ENCODE measurements at regions not wholly inside any gene's neighbourhood (a gene's known extent, or its start where the extent isn't known, plus 50 kb on each side); places are given as distances from the start of the nearest gene placed in this dataset.

GRCh38 chrX:93598076-93598475, 75.3 kb downstream of the NAP1L3 start:
- H3K4me2 ChIP-seq: no peak overlapping the region
- no peaks in the 10 kb centered on the region for H3K4me1 ChIP-seq
- ATAC-seq (no peak), DNase-seq (ENCODE audit: low read depth in 1 of 2, low spot score in 1 of 2) (no peak), FAIRE-seq (no peak)
- CTCF ChIA-PET: no interaction called here
- H3K27ac ChIP-seq: no peak overlapping the region
- TF ChIP-seq RAD21 (conservative IDR thresholded peaks at IDR 0.05 in 1 of 2, IDR thresholded peaks at IDR 0.05 in 1 of 2): no peak
- TF ChIP-seq ATOH8 (CRISPR knock-in tag; IDR thresholded peaks at IDR 0.05; ENCODE audit: low read depth): no peak
- no peaks in the 10 kb centered on the region for H3K9me3 ChIP-seq
- no peak overlapping the region for H3K4me3 ChIP-seq
- 0% methylated on average over 1 of the region's 1 CpG for WGBS (ENCODE audit: missing lambda C conversion rate)
- POLR2A ChIA-PET: no interaction called here

- DNase-seq (ENCODE audit: low read depth in 1 of 2, low spot score in 1 of 2) (no peak), ATAC-seq (no peak), FAIRE-seq (peak; percentile 77)
- 0% methylated on average over 2 of the region's 2 CpGs for WGBS (ENCODE audit: missing lambda C conversion rate)
- CTCF ChIA-PET: no interaction called here
- H3K9me3 ChIP-seq: no peaks in the 10 kb centered on the region
- H3K4me1 ChIP-seq: no peaks in the 10 kb centered on the region
- TF ChIP-seq ZFP36 (IDR thresholded peaks at IDR 0.05; ENCODE audit: borderline replicate concordance, partially characterized antibody): no peak
- no peak for TF ChIP-seq CHD4 (IDR thresholded peaks at IDR 0.05; ENCODE audit: borderline replicate concordance)
- TF ChIP-seq TP53 (CRISPR knock-in tag; IDR thresholded peaks at IDR 0.05): no peak
- H3K27ac ChIP-seq: no peak overlapping the region
- no peak overlapping the region for H3K4me2 ChIP-seq
- H3K4me3 ChIP-seq: no peak overlapping the region
- POLR2A ChIA-PET: no interaction called here
Observed at GRCh38 chrX:93594780-93595179, 78.6 kb downstream of the NAP1L3 start.

- Histone ChIP-seq H3K4me3 (no peak overlapping the region), H3K9me3 (no peaks in the 10 kb centered on the region), H3K4me1 (no peaks in the 10 kb centered on the region), H3K4me2 (no peak overlapping the region), H3K27ac (no peak overlapping the region)
- TF ChIP-seq ESRRA (IDR thresholded peaks at IDR 0.05; ENCODE audit: borderline replicate concordance, low read length) (no peak), MAFK (IDR thresholded peaks at IDR 0.05; ENCODE audit: partially characterized antibody) (no peak), POLR2A (IDR thresholded peaks at IDR 0.05; ENCODE audit: low read length) (no peak), KDM5A (IDR thresholded peaks at IDR 0.05) (no peak), E2F6 (IDR thresholded peaks at IDR 0.05; ENCODE audit: borderline replicate concordance, low read depth) (no peak), HDAC2 (IDR thresholded peaks at IDR 0.05) (no peak), RAD21 (conservative IDR thresholded peaks at IDR 0.05 in 1 of 2, IDR thresholded peaks at IDR 0.05 in 1 of 2) (no peak), NR3C1 (IDR thresholded peaks at IDR 0.05) (no peak)
- POLR2A ChIA-PET: no interaction called here
- FAIRE-seq (no peak), ATAC-seq (no peak), DNase-seq (ENCODE audit: low read depth in 1 of 2, low spot score in 1 of 2) (no peak)
- CTCF ChIA-PET: no interaction called here
- WGBS (ENCODE audit: missing lambda C conversion rate): 21% methylated on average over 2 of the region's 2 CpGs
Observed at GRCh38 chrX:93593966-93594365, 79.4 kb downstream of the NAP1L3 start.

- POLR2A ChIA-PET: no interaction called here
- Histone ChIP-seq H3K27ac (no peak overlapping the region), H3K9me3 (no peaks in the 10 kb centered on the region), H3K4me2 (no peak overlapping the region), H3K4me3 (no peak overlapping the region), H3K4me1 (no peaks in the 10 kb centered on the region)
- WGBS (ENCODE audit: missing lambda C conversion rate): 0% methylated on average over 1 of the region's 1 CpG
- ATAC-seq: no peak
- no peak for DNase-seq (ENCODE audit: low read depth in 1 of 2, low spot score in 1 of 2)
- CTCF ChIA-PET: no interaction called here
- no peak for FAIRE-seq
- no peak for TF ChIP-seq TP53 (CRISPR knock-in tag; IDR thresholded peaks at IDR 0.05)
- TF ChIP-seq ELK1 (IDR thresholded peaks at IDR 0.05; ENCODE audit: low read depth, low read length): no peak
- no peak for TF ChIP-seq HOXB5 (CRISPR knock-in tag; IDR thresholded peaks at IDR 0.05)
- no peak for TF ChIP-seq CBX8 (IDR thresholded peaks at IDR 0.05)
- no peak for TF ChIP-seq EP300 (IDR thresholded peaks at IDR 0.05)
- TF ChIP-seq KDM1A (IDR thresholded peaks at IDR 0.05; ENCODE audit: low read depth): no peak
- TF ChIP-seq MAZ (IDR thresholded peaks at IDR 0.05; ENCODE audit: borderline replicate concordance, low read depth, low read length): no peak
- TF ChIP-seq GATA3 (IDR thresholded peaks at IDR 0.05; ENCODE audit: borderline replicate concordance): no peak
- no peak for TF ChIP-seq CHD2 (IDR thresholded peaks at IDR 0.05; ENCODE audit: low read length, partially characterized antibody)
- TF ChIP-seq CTCF (IDR thresholded peaks at IDR 0.05): no peak
- no peak for TF ChIP-seq ZNF302 (CRISPR knock-in tag; IDR thresholded peaks at IDR 0.05)
- TF ChIP-seq HEYL (CRISPR knock-in tag; IDR thresholded peaks at IDR 0.05): no peak
- no peak for TF ChIP-seq PHF8 (IDR thresholded peaks at IDR 0.05; ENCODE audit: borderline replicate concordance, low read depth)
- TF ChIP-seq SMC3 (IDR thresholded peaks at IDR 0.05): no peak
- no peak for TF ChIP-seq FOSL2 (IDR thresholded peaks at IDR 0.05)
- no peak for TF ChIP-seq FOSL2 (CRISPR knock-in tag; IDR thresholded peaks at IDR 0.05)
- TF ChIP-seq HOXB13 (CRISPR knock-in tag; IDR thresholded peaks at IDR 0.05; ENCODE audit: low read depth): no peak
Observed at GRCh38 chrX:93591398-93591797, 82.0 kb downstream of the NAP1L3 start.

Data from A549 (cell line).